HG03159 (cell line): ENCODE measurements at regions not wholly inside any gene's neighbourhood (a gene's known extent, or its start where the extent isn't known, plus 50 kb on each side); places are given as distances from the start of the nearest gene placed in this dataset.
"Not testable (repeated sequence)": the region's sequence is repeated elsewhere in the genome, so short reads cannot be mapped to it uniquely, and the experiment has no call there.

ENCODE experiments used
- ATAC-seq: cut with Tn5 transposase; IDR thresholded peaks from one replicate; pipeline ENCODE4 v1.9.1; 2021; ENCODE audit warnings: mild to moderate bottlenecking, moderate library complexity; ENCODE audit not compliant: unreplicated experiment

GRCh38 chr18:22503803-22504202, 86.1 kb upstream of the CTAGE1 start:
- ATAC-seq, result no peak

- no peak for ATAC-seq
These were observed 86.7 kb upstream of the CTAGE1 start for GRCh38 chr18:22504251-22505030.

GRCh38 chr18:22505141-22505591, 87.5 kb upstream of the CTAGE1 start:
- ATAC-seq, result no peak

DNA sequence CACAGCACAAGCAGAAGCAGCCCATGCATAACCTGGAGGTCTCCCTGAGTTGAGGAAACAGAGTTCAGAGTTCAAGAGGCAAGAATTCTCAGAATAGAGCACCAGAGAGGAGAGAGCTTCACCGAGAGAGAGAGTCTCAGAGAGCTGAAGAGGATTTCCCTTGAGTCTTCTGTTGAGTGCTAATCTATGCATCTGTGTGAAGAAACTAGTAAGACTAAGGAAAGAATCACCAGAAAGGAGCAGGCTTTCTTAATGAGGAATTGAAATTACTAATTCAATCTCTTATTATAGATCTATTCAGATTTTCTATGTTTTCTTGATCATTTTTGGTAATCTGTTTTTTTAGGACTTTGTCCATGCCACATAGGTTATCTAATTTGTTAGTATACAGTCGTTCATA, 89.3 kb upstream of the CTAGE1 start:
- no peak for ATAC-seq

DNA sequence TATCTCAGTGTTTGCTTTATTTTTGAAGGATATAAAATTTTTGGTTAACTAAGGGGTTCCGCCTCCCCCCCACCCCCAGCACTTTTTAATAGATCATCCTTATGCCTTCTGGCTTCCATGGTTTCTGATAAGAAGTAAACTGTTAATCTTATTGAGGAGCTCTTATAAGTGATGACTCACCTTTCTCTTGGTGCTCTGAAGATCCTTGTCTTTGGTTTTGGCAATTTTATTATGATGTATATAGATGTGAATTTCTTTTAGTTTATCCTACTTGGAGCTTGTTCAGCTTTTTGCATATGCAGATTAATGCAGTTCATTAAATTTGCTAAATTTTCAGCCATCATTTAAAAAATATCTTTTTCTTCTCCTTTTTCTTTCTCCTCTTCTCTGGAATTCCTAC, 91.7 kb upstream of the CTAGE1 start:
- ATAC-seq, result no peak

GRCh38 chr18:22510697-22511096, 93.0 kb upstream of the CTAGE1 start:
- ATAC-seq, result no peak

DNA sequence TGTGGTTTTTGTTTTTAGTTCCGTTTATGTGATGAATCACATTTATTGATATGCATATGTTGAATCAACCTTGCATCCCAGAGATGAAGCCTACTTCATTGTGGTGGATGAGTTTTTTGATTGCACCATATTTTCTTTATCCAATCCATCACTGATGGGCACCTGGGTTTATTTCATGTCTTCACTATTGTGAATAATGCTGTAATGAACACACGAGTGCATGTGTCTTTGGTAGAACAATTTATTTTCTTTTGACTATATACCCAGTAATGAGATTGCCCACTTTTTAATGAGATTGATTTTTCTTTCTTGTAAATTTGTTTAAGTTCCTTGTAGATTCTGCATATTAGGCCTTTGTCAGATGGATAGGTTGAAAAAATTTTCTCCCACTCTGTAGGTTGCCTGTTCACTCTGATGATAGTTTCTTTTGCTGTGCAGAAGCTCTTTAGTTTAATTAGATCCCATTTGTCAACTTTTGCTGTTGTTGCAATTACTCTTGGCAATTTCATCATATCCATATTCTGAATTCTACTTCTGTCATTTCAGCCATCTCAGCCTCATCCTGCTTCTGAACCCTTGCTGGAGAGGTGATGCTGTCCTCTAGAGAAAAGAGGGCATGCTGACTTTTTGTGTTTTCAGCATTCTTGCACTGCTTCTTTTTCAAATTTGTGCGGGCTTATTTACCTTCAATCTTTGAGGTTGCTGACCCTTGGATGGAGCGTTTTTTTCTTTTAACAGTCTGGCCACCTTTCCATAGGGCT, 96.2 kb upstream of the CTAGE1 start:
- ATAC-seq, result no peak

GRCh38 chr18:22514655-22515054, 96.9 kb upstream of the CTAGE1 start:
- ATAC-seq, result no peak

DNA sequence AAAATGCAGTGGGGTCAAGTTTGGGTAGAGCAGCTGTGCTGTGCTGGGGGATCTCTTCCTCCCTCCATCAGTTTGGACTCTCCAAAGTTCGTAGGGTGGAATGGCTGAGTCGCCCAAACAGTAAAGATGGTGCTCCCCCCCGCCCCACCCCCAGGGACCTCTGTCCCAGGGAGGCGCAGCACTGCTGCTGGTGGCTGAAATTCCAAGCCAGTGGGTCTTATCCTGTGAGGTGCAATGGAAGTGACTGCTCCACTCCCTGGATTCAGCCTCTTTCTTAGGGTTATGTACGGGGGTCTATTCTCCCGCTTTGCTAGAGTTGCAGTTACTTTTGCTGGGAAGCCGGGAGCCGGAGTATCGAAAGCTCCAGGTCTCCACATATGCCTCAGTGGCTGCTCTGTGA, 97.5 kb upstream of the CTAGE1 start:
- ATAC-seq, result no peak

DNA sequence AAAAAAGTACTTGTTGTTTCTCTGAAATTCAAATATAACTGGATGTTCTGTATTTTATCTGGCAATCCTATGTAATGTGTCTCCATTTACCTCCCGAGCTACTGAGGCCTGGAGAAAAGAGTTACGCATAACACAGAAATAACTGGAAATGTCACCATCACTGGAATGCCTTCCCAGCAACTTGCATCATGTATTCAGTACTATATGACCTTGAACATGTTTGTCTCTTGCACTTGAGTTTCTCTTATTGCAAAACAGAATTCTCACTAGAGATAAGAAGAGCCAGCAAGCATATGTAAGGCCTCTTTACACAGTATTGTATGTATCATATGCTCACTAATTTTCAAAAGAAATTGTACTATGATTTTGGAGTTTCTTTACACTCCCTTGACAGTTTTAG, 99.6 kb upstream of the CTAGE1 start:
- ATAC-seq, result no peak

DNA sequence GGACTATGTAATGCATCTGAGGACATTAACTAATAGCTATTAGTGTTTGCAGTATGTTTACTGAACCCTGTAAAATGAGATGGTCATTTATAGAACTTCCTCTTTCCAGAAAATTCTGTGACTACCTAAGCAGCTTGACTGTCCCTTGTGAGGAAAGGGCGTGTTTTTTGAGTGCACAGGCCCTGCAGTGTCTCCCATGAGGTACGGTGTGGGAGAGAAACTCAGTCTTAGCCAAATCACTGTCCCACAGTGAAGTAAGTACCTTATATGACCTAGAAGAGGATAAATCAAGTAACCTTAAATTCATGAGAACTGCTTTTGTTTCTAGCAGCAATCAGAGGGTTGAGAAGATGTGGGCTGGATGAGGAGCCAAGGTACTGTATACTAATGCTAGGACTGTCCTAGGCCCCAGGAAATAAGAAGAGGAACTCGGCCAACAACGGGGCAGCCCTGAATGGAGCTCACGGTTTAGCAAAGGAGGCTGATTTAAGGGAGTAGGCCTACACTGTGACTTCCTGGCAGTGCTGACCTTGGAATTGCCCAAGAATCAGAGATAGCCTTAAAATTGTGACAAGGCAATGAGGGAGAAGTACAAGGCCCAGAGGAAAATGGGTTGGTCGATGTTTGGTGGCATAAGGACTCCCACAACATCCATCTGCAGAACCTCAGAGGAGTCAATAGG, 103.5 kb upstream of the CTAGE1 start:
- no peak for ATAC-seq

DNA sequence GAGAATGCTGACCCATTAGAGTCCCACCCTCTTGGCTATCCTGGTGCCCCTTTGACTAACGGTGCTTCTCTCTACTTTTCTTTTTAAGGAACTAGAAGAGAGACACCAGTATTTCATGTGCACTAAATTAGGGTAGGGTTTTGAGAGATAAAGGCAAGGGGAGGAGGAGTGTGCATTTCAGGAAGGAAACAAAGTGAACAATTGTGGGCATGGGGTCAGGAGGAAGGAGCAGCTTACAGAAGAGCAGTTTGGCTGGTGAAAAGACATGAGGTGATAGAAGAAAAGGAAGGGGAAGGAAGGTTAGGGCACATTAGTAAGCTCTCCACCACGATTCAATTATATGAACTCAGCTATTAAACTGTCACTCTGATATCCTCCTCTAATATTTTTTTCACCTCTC, 105.8 kb upstream of the CTAGE1 start:
- no peak for ATAC-seq

DNA sequence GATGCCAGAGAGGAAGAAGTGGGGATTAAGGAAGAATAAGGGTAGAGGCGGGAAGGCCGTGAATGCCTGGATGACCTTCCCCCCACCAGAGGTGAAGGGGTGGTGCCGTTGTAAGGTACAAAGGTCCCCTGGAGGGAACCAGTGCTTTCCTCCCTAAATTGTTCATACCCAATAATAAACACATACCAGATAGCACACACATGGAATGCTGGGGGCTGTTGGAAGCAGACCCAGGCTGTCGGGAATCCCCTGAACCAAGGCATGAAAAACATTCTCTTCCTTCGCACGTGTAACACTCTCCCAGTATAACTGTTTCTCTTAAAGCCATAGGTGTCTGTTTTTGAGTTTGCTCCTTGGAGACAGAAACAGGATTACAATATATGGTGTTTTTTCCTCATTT, 107.1 kb upstream of the CTAGE1 start:
- no peak for ATAC-seq

- no peak for ATAC-seq
These were observed 107.6 kb upstream of the CTAGE1 start for GRCh38 chr18:22525313-22525712.

DNA sequence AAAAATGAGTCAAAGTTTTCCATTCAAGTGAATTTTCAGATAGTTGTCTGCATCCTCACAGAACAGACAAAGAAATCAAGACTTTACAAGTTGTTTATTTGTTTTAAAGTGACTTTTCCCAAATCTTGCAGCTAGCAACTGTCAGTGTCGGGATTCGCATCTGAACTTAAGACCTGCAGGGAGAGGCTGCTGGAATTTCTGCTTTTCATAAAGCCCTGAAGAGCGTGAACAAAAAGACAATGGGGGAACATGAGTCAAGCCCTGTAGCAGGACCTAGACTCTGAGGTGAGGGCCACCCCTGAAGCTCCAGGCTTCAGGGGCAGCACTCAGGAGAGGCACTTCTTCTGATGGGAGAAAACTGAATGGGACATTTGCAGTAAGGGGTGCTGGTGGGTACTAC, 108.2 kb upstream of the CTAGE1 start:
- no peak for ATAC-seq

DNA sequence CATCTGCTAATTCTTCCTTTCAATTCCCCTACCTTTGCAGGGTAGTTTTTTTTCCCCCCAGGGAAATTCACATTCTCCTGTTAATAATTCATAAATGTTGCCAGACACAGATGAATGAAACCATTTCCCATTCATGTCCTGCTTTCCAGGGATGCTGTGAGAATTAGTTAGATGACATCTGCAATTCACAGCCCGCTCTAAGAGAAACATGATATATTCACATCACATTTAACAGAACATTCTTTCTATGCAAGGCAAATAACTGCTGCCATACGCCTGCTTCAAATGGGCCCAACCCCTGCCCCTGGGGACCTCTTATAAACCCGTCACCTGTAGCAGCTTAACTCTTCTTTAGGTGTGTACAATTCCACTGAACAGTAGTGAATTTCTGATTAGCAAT, 110.6 kb upstream of the CTAGE1 start:
- no peak for ATAC-seq

- ATAC-seq, result not testable (repeated sequence)
These were observed 117.0 kb upstream of the CTAGE1 start for GRCh38 chr18:22534706-22535105.

GRCh38 chr18:22536558-22536957, 118.8 kb upstream of the CTAGE1 start:
- no peak for ATAC-seq

DNA sequence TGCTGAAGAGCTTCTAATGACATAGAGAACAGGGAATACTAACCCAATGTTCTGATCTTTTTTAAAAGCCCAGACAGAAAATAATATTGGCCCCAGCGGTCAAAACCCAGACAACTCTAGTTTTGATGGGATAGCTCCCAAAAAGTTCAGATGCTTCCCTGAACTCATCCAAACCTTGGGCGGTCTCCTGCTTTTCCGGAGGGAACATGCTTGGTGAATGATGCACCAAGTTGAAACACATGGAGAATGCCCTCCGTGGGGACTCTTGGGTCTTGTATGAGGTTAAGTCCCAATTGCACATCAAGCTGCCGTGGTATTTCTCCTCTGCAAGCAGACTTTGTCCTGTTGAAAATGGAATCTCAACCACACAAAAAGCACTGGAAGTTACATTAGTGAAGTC, 120.7 kb upstream of the CTAGE1 start:
- no peak for ATAC-seq

- ATAC-seq, result no peak
These were observed 121.5 kb upstream of the CTAGE1 start for GRCh38 chr18:22539051-22539765.

GRCh38 chr18:22541232-22541631, 123.5 kb upstream of the CTAGE1 start:
- no peak for ATAC-seq
